HG02763 (cell line): ENCODE measurements at regions not wholly inside any gene's neighbourhood (a gene's known extent, or its start where the extent isn't known, plus 50 kb on each side); places are given as distances from the start of the nearest gene placed in this dataset.

ENCODE experiments used
- ATAC-seq: cut with Tn5 transposase; IDR thresholded peaks from one replicate; pipeline ENCODE4 v1.9.1; 2021; ENCODE audit warnings: mild to moderate bottlenecking, moderate library complexity; ENCODE audit not compliant: unreplicated experiment

DNA sequence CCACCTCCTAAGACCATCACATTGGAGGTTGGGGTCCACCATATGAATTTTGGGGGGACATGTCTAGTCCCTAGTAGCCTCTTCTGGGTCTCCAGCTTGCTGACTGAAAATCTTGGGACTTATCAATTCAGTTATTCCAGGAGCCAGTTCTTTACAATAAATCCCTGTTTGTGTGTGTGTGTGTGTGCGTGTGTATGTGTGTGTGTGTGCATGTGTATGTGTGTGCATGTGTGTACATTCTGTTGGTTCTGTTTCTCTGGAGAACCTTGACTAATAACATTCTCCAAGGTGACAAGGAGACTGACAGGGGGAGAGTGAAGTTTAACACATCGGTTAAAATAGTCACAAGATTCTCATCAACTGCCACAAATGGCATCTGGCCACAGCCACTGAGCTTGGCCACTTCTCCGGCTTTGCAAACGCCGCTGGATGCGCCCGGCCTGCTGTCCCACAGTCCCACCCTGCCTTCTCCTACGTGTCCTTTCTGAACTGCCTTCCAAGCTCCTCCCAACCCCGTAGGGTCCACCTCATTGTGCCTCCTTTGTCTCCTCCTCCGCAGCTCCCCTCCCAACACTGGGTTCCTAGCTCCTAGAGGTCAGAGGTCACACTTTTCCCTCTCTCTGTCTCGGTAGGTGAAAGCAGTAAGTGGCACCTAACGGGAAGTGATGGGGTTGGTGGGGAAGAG is 88.1 kb upstream of the DIO3 start:
- ATAC-seq, result no peak

DNA sequence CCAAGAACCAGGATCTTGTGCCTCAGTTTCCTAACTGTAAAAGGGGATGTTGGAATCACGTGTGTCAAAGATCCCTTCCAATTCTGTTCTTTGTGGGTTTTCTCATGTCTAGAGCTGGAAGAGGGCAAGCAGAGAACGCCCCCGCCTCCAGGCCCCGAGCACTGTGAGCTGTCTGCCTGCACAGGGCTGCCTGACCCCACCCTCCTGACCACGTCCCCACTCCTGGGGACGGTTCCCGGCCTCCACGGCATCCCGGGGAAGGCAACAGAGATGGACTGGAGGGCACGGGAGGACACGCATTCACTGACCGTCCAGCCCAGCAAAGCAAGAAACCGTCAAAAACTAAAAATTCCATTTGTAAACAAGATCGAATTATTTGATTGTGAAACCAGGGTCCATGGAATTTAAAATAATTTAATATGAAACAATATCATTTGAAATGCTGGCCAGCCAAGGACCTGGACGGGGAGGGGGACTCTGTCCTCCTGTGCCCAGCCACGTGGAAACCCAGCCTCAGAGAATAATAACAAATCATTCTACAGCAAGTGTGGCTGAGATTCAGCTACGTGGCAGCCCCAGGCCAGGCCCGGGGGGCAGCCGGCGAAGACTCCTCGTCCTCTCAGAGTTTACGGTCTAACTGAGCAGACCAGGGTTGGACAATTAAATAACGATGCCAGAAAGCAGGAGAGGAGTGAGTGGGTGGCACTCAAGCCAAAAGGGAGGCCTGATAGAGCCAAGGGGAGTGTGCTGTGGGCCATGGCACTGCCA is 87.3 kb upstream of the DIO3 start:
- ATAC-seq, result no peak

DNA sequence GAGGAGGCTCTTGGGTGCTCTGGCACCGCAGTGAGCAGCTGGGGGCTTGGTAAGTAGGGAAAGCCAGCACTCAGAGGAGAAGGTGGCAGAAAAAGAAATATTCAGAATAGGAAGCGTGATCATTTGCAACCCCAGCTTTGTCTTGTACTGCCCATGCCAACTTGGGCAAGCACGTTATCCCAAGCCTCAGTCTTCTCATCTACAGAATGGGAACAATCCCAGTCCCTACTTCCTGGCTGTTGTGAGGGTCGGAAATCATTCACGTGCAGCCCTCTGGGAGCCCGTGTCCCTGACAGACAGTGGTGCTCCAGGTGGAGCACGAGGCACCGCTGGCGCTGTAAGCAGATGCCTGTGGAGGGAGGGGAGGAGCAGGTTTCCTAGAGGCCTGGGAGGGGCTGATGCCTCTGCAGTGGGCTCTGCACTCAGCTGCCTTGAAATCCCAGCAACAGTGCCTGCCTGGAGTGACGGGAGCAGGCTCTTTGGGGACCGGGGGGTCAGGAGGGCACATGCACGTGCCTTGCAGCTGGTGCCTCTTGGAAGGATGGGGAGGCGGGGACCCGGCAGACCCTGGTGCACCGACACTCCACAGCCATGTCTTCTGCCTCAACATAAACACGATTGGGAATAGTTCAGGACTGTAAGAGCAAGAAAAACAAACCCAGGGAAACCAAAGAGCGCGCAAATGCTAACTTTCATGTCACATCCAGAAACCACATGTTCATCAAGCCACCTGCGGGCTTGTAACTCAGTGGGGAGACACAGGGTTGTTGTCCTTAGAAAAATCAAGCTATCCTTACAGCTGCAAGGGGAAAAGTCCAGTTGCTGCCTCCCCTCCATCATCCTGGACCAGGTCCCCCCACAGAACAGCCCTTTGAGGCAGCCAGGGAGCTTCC is 86.5 kb upstream of the DIO3 start:
- ATAC-seq, result no peak

DNA sequence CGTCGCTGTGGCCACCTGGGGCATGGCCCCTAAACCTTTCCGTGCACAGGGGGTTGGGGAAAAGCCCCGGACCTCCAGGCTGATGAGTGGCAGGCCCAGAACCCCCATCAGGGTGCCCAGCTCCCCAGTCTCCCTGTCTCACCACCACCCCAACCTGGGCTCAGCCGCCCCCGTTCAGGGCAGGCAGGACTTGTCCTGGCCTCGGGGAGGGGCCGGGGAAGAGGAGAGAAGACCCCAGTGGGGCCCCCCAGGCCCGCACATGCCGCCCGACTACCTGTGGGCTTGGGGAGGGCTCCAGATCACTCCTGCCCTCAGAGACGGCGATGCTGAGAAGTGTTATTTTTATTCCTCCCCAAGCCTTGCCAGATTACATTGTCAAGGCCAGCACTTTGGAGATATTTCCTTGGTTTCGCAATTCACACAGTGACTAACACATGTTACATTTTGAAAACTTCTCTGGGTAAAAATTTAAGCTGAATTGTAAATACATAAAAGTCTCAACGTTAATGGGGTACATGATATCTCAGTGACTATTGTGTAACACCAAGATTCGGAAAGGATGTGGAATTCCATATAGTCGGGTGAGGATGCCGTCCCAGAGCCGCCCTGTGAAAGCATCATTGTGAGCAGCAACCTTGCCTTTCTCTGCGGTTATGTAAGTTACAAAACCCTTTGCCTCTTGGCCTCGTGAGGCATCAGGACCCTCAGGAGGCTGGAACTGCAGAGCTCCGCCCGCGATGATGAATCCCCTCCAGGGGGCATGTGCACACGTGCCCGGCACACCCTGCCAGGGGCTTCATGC is 85.6 kb upstream of the DIO3 start:
- ATAC-seq, result no peak

DNA sequence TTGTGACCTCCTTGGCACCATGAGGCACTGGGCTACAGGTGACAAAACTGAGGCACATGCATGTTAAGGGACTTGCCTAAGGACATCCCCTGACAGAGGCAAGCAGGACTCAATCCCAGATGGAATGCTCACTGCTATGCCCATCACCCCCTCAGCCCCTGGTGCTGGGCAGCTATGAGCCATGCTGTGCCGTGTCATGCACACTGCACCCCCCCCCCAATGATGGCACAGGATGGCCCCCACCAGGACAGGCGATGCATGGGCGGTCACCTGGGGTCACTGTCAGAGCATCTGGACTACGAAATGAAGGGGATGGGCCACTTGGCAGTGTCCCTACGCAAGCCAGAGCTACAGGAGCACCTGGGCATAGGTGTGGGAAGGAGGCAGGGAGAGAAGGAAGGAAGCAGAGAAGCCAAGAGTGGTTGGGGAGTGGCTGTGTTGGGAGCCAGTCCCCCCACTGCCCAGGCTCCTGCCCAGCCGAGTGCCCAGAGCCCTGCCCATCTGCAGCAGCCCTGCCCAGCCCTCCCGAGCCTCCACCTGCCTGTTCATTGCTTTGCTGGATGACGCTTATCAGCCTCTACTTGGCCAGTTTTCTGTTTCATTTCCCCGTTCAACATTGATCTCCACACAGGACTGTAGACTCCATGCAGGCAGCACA is 84.9 kb upstream of the DIO3 start:
- ATAC-seq, result no peak

DNA sequence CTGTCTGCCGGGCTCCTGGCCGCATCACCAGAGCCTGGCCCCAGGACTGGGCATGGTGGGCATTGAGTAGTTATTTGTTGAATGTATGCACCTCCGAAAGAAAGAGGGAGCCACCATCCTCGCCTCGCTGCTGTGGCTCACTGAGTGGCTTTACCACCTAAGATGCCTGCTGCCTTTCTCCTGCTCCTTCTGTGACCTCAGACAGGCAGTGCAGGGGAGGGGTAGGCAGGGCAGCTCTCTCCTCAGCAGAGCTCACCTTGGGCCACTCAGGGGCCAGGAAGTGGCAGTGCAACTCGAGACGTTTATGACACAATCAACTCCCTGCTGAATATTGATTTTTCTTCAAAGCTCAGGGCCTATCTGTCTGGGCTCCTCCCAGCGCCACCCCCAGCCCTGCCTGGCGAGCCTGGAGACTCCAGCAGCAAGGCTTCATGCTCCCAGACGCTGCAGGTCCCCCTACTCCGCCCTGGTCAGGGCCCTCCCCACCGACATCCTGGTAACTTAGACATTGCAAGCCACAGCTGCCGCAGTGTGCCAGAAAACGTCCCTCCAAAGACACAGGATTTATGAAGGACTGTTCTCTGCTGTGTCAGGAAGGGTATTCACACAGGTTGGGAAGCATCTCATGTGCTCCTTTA is 84.3 kb upstream of the DIO3 start:
- ATAC-seq, result no peak

DNA sequence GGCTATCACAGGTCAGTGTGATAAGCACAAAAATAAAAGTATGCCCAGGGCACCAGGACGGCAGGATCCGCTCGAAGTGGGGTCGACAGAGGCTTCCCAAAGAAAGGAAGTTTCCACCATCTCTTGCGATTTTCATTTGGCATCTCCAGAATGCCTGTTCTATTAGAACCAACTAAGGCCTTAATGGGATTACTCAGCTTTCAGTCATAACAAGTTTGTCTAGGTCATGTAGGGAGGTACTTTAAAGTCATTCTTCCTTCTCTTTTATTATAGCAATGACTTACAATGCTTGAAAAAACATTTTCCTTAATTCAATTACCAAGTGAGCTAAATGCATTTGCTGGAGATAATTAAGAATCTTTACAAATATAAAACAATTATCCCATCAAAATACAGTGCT is 83.6 kb upstream of the DIO3 start:
- no peak for ATAC-seq

DNA sequence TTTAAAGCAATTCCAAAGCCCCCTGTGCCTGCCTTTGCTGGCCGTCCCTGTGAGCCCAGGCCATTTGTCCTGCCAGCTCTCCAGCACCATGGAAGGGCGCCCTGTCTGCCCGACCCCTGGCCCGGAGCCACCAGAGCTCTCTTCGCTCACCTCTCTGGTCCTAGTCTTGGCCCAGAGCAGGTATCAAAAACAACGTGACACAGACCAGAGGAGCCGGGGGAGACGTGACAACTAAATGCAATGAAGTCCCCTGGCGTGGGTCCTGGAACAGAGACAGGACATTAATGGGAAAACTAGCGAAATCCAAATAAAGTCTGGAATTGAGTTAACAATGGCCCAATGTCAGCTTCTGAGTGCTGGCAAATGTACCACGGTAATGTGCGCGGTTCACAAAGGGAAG is 83.2 kb upstream of the DIO3 start:
- ATAC-seq, result no peak

DNA sequence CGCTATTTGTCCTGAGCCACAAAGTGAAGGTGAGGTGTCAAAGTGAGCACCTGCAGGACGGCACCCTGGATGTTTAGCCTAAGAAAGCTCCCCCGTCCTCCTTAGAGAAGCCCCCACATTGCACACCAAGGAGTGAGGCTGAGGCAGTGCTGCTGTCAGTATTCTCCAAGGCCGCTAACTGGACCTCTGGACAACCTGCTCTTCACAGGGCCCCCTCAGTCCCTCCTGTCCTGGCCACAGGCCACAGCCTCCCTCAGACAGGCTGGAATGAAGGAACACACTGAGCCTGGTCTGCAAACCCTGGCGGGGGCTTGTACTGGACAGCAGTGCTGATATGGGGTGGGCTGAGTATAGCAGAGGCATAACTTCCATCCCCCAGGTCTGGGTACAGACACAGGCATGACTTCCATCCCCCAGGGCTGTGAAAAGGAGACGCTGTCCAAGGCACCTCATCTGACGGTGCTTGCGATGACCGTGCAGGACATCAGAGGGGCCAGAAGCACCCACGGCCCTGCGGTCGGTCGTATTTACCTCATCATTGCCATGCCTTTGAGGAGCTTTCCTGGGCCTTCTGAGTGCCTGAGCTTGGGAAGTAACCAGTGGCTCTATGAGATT is 82.4 kb upstream of the DIO3 start:
- ATAC-seq, result no peak

DNA sequence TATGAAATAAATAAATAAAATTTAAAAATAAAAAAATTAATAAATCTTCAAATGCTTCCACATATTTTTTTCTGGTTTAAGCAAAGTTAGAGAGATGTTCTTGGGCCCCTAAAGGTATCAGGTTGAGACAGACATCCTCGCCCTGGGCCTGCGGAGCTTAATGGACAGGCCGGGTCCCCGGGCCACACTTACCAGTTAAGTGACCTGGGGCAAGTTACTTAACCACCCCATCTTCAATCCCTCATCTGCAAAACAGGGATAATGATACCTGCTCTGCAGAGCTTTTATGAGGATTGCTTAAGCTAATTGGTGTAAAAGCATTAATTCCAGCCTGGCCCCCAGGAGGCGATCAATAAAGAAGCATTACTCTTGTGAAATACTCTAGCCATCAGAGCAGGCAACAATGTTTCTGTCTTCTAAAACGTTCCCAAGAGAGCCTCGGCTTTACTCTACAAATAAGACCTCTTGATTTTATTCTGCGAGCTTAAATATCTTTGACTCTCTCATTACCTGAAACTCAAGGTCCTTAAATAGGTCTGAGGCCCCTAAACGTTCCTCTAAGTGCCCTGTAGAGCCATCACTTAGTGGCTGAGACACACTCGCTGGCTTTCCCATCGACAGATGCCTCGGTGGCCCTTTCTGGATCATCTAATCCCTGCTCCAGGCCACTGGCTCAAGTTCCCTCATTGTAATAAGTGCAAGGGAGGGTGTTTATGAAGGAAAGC is 81.1 kb upstream of the DIO3 start:
- ATAC-seq, result no peak

DNA sequence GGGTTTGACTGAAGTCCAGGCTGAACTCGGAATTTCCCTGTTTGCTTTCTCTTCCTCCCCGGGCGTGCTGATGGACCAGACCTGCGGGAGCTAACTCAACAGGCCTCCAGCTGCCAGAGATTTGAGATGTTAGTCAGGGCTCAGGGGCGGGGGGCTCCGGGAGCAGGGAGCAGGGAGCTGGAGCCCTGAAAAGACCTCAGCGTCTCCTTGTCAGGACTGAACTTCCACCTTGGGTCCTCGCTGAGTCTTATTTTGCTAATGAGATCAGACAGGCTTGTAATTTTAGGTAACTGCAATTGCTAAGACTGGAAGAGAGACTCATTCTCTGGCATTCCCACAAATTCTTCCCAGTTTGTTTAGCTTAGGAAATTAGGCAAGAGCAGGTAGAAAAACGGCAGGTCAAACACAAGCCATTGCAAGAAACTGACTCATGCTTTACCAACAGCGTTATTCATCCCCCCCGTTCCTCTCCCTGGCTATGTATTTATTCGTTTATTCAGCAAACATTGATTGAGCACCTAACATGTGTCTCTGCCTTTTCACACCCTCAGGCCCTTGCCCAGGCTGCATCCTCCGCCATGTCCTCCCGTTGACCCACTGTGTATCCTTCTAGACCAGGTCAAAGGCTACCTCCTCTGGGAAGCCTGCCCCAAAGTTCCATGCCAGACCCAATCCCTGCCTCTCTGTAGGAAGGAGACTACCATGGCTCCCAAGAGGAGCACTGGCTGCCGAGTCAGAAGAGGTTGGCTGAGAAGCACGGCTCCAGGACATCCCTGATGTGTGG is 80.4 kb upstream of the DIO3 start:
- ATAC-seq, result no peak

DNA sequence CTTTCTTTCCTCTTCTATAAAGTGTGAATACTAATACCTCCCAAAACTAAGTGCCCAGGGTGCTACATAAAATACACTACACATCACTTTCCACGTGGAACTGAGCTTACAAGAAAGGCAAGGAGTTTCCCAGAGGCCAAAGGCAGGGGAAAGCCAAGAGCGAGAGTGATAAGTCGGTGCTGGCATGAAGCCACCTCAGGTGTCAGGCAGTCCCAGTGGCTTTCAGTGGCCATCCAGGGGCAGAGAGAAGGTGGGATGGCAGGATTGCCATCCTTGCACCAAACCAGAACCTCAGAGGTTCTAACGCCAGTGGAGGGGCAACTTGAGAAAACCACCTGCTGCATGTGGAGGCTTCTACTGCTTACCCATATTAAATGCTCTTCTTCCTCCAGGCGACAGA is 79.7 kb upstream of the DIO3 start:
- ATAC-seq, result no peak

DNA sequence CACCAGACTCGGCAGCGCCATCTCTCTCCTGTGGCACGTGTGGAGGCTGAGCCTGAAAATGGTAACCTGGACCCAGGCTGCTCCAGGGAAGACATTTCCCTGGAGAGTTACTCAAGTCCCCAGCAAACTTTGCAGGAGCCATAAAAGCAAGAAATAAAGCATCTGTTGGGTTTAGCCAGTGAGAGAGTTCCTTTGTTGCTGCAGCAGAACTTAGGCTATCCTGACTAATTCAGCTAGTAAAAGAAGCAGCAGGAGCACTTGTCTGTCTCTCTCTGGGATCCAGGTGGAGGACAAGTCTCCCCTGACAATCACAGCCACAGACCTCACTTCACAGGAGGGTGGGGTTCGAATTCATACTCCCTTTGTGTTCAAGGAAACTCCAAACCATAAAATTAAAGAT is 79.2 kb upstream of the DIO3 start:
- no peak for ATAC-seq

DNA sequence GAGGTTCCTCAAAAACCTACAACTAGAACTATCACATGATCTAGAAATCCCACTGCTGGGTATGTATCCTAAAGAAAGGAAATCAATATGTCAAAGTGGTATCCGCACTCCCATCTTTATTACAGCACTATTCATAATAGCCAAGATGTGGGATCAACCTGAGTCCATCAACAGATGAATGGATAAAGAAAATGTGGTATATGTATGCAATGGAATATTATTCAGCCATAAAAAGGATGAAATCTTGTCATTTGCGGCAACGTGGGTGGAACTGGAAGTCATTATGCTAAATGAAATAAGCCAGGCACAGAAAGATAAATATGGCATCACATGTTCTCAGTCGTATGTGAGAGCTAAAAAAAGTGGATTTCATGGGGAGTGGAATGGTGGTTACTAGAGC is 77.5 kb upstream of the DIO3 start:
- ATAC-seq, result no peak

DNA sequence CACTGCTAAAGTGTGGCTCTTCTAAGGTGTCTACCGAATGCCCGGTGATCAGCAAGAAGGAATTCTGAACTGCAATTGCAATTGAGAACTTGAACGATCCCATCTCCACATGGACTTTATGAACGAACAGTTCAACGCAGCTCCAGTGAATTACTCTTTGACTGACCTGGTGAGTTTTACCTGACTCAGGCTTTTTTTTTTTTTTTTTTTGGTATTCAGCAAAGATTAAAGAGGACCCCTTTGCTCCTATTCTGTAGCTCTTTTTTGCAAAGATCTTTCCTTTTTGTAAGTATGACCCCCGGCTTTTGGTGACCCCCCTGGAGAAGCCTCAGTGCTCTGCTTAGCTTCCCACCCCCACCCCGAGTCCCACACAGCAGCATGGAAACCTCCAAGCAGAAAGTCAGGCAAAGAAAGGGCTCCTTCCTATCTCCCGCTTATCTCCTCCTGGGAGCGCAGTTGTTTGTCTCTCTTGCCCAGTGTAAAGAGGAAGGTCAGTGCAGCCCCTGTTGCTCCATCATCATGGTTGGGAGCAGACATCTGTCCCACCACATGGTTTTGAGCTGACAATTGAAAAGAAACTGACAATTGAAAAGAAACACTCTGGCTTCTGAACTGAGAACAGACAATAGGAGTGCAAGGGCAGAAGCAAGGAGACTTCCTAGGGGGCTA is 72.1 kb upstream of the DIO3 start:
- ATAC-seq, result no peak

DNA sequence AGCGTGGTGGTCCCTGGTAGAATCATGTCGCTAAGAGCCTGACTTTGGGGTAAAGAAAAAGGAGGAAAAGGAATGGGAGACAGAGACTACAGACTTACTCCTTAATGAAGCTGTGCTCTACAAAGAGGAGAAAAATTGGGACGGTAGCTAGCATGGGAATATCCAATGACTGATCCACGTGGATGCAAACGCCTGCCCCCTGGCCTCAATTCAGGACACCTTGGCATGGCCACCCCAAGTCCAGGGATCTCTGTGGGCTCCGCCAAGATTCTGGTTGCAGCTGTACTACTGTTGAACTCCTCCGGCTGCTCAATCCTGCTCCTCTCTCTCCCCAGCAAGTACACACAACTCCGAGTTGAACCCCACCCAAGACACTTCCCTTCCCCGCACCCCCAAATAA is 70.5 kb upstream of the DIO3 start:
- ATAC-seq, result no peak

DNA sequence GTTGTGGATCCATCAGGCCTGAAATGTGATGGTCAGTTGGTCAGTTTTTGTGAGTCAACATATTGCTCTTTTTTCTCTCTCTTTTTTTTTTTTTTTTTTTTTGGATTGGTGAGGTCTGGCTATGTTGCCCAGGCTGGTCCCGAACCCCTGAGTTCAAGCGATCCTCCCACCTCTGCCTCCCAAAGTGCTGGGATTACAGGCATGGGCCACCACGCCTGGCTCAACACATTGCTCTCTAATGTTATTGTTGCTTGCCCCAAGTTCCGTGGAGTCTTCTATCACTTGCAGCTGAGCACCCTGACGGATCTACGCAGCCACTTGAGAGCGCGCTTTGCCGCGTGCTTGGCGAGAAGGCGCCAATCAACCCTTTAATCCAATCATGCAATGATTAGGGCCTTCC is 69.5 kb upstream of the DIO3 start:
- ATAC-seq, result no peak

DNA sequence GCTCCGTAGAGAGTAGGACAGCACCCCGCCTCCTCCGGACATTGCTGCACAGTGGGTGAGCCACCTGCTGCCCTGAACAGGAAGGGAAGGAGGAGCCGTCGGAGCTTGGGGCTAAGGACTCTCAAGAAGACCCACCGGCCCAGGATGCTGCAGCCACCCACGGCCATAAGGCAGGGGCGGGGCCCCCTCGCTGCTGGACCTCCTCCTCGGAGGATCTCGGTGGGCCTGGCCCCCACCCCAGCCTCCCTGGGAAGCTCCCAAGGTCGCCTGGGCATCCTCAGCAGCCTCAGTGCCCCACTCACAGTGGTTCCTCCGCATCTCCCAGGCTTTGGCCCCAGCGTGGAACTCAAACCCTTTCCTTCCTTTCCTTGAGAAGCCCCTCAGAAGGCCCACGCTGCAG is 68.6 kb upstream of the DIO3 start:
- no peak for ATAC-seq
